Tibial nerve (tissue), 4 donors: ENCODE measurements at regions not wholly inside any gene's neighbourhood (a gene's known extent, or its start where the extent isn't known, plus 50 kb on each side); places are given as distances from the start of the nearest gene placed in this dataset.

ENCODE experiments used
- DNase-seq, 2 donors: peaks; one replicate each; pipeline ENCODE4 v3.0.0-alpha.2; 2019; ENCODE audit warnings: low spot score in 2 of 2
- H3K27ac ChIP-seq, 4 donors: fragments of 200-600 bp; sonication (generic) in 3 of 4; one replicate each; pipeline ENCODE4 v1.5.1; 2017 to 2019; ENCODE audit warnings: mild to moderate bottlenecking in 1 of 4
- H3K27me3 ChIP-seq, 2 donors: fragments of 200-600 bp; sonication (generic) in 1 of 2; one replicate each; pipeline versions ENCODE4 v1.5.1 to v1.6.0; 2017 to 2019
- H3K36me3 ChIP-seq, 3 donors: fragments of 200-600 bp; sonication (generic); one replicate each; pipeline ENCODE4 v1.5.1; 2018 to 2019
- H3K4me1 ChIP-seq, 4 donors: fragments of 200-600 bp; sonication (generic) in 3 of 4; one replicate each; pipeline ENCODE4 v1.5.1; 2017 to 2019
- H3K4me3 ChIP-seq, 4 donors: fragments of 200-600 bp; sonication (generic) in 3 of 4; one replicate each; pipeline ENCODE4 v1.5.1; 2017 to 2019; ENCODE audit warnings: mild to moderate bottlenecking in 1 of 4, moderate library complexity in 1 of 4
- H3K9me3 ChIP-seq, 4 donors: fragments of 200-600 bp; sonication (generic) in 3 of 4; one replicate each; pipeline ENCODE4 v1.5.1; 2017 to 2019
- CTCF ChIP-seq, 5 experiments: fragments of 200-600 bp in 3 of 5; fragments of 450-650 bp in 2 of 5; sonication (generic) in 3 of 5; IDR thresholded peaks; one replicate each; pipeline ENCODE4 v1.5.1; 2016 to 2019; ENCODE audit warnings: antibody characterized with exemption in 5 of 5, mild to moderate bottlenecking in 3 of 5, moderate library complexity in 2 of 5
- EP300 ChIP-seq, 2 donors: sonication (generic); formaldehyde crosslinking; IDR thresholded peaks; one replicate each; pipeline ENCODE4 v1.6.1; 2017; ENCODE audit warnings: antibody characterized with exemption in 2 of 2, mild to moderate bottlenecking in 1 of 2
- POLR2A ChIP-seq, 2 donors: fragments of 450-650 bp; IDR thresholded peaks; one replicate each; pipeline ENCODE4 v1.6.1; 2017; ENCODE audit warnings: antibody characterized with exemption in 2 of 2, mild to moderate bottlenecking in 2 of 2, moderate library complexity in 2 of 2
- WGBS, 2 donors: methylation state at CpG; one replicate each; pipeline ENCODE4 v1.1.5; 2018; 5-methylcytosine and 5-hydroxymethylcytosine counted together

- Histone ChIP-seq H3K36me3 (no peaks in the 10 kb centered on the region), H3K27me3 (no peaks in the 10 kb centered on the region), H3K4me1 (no peaks in the 10 kb centered on the region), H3K9me3 (no peaks in the 10 kb centered on the region), H3K4me3 (no peak overlapping the region), H3K27ac (no peak overlapping the region)
- DNase-seq: no peak
- TF ChIP-seq EP300 (IDR thresholded peaks at IDR 0.05): no peak
- TF ChIP-seq CTCF (IDR thresholded peaks at IDR 0.05): no peak
- TF ChIP-seq POLR2A (IDR thresholded peaks at IDR 0.05): no peak
- WGBS, 2 donors: 83 to 86% methylated on average over 8 of the region's 8 CpGs
Measured at GRCh38 chr2:173766537-173767289, 198.5 kb downstream of the SP3 start.

GRCh38 chr2:173770947-173771678 is 194.1 kb downstream of the SP3 start:
- H3K27ac ChIP-seq: no peak overlapping the region
- TF ChIP-seq EP300 (IDR thresholded peaks at IDR 0.05) (no peak), POLR2A (IDR thresholded peaks at IDR 0.05) (no peak), CTCF (IDR thresholded peaks at IDR 0.05) (no peak)

DNA sequence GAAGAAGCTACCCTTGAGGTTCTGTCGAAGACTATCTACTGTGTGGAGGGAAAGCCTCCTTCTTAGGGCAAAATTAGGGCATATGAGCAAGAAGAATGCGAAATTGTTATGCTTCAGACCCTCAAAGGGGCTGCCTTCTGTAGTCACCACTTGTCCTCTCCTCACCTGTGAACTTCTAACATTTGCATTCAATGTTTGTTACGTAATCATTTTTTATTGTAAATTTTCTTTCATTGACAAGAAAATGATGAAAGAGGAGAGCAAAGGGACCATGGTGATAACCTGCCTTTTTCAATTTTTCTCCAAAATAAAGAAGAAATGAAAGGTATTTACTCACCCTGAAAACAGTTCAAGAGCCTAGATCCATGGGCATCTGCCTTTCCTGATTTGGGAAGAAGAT is 193.0 kb downstream of the SP3 start:
- H3K27ac ChIP-seq: no peak overlapping the region
- H3K27me3 ChIP-seq: no peaks in the 10 kb centered on the region
- H3K9me3 ChIP-seq: no peaks in the 10 kb centered on the region
- H3K36me3 ChIP-seq: no peaks in the 10 kb centered on the region
- WGBS, 2 donors: 91 to 95% methylated on average over 3 of the region's 3 CpGs
- DNase-seq: no peak
- H3K4me1 ChIP-seq: no peaks in the 10 kb centered on the region
- no peak for TF ChIP-seq EP300 (IDR thresholded peaks at IDR 0.05)
- no peak for TF ChIP-seq CTCF (IDR thresholded peaks at IDR 0.05)
- no peak for TF ChIP-seq POLR2A (IDR thresholded peaks at IDR 0.05)
- H3K4me3 ChIP-seq: no peak overlapping the region

More at GRCh38 chr2:173770947-173771678, 194.1 kb downstream of the SP3 start:
- Histone ChIP-seq H3K36me3 (no peaks in the 10 kb centered on the region), H3K4me1 (no peaks in the 10 kb centered on the region), H3K4me3 (no peak overlapping the region), H3K9me3 (no peaks in the 10 kb centered on the region), H3K27me3 (no peaks in the 10 kb centered on the region)
- WGBS, 2 donors: 88 to 90% methylated on average over 5 of the region's 5 CpGs
- DNase-seq: no peak

DNA sequence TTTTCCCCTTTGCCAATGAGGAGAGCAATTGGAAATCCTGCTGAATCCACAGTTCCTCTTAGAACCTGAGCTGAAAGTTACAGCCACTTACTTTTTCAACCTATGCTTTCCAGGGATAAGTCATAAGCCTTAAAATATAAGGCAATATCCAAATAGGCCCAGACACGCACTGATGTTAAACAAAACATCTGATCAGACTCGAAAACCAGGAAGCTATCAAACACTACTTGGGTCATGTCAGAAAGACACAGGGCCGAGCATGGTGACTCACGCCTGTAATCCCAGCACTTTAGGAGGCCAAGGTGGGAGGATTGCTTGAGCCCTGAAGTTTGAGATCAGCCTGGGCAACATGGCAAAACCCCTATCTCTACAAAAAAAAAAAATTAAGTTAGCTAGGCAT is 192.1 kb downstream of the SP3 start:
- DNase-seq: no peak
- no peaks in the 10 kb centered on the region for H3K9me3 ChIP-seq
- H3K36me3 ChIP-seq: no peaks in the 10 kb centered on the region
- H3K27me3 ChIP-seq: no peaks in the 10 kb centered on the region
- TF ChIP-seq POLR2A (IDR thresholded peaks at IDR 0.05): no peak
- no peak for TF ChIP-seq CTCF (IDR thresholded peaks at IDR 0.05)
- TF ChIP-seq EP300 (IDR thresholded peaks at IDR 0.05): no peak
- H3K4me3 ChIP-seq: no peak overlapping the region
- H3K27ac ChIP-seq: no peak overlapping the region
- H3K4me1 ChIP-seq: no peaks in the 10 kb centered on the region
- WGBS, 2 donors: 90% methylated on average over 4 of the region's 4 CpGs

GRCh38 chr2:173775440-173775839 is 189.7 kb downstream of the SP3 start:
- TF ChIP-seq POLR2A (IDR thresholded peaks at IDR 0.05): no peak
- no peak for TF ChIP-seq EP300 (IDR thresholded peaks at IDR 0.05)
- TF ChIP-seq CTCF (IDR thresholded peaks at IDR 0.05): no peak
- Histone ChIP-seq H3K4me3 (no peak overlapping the region), H3K9me3 (no peaks in the 10 kb centered on the region), H3K4me1 (no peaks in the 10 kb centered on the region), H3K27me3 (no peaks in the 10 kb centered on the region), H3K36me3 (no peaks in the 10 kb centered on the region), H3K27ac (no peak overlapping the region)
- no peak for DNase-seq
- WGBS, 2 donors: 94 to 95% methylated on average over 2 of the region's 2 CpGs
